ENCODE measurements at regions not wholly inside any gene's neighbourhood (a gene's known extent, or its start where the extent isn't known, plus 50 kb on each side); places are given as distances from the start of the nearest gene placed in this dataset.
A peak's percentile ranks its signal among the peaks of the same experiment; 100 is the strongest.
"Not testable (repeated sequence)": the region's sequence is repeated elsewhere in the genome, so short reads cannot be mapped to it uniquely, and the experiment has no call there.

DNA sequence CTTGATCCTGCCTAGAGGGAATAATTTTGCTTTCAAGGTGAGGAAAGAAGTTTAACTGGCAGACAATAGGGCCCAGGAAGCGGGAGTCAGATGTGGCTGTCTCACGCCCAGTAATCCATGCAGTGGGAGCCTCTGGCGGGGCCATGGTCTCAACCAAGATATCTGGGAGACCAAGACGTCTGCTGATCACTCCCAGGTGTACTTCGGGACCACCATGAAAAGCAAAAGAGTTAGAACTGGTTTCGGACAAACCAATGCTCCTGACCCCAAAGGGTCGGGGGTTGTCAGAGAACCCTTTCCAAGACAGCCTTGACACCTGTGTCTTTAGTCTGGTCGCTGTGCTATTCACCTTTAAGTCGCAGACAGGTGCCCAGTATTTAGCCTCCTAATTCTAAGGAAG, 256.9 kb upstream of the MBL2 start:
- no peaks in the 10 kb centered on the region for H3K36me3 Mint-ChIP-seq (ENCODE audit: low read depth)
- no peaks in the 10 kb centered on the region; the same call in 1 of the 2 replicates for H3K4me1 Mint-ChIP-seq (ENCODE audit: low read depth)
- H3K27me3 Mint-ChIP-seq (ENCODE audit: insufficient read depth): no peaks in the 10 kb centered on the region
- DNase-seq: no peak
- TF ChIP-seq, protein P1, sequence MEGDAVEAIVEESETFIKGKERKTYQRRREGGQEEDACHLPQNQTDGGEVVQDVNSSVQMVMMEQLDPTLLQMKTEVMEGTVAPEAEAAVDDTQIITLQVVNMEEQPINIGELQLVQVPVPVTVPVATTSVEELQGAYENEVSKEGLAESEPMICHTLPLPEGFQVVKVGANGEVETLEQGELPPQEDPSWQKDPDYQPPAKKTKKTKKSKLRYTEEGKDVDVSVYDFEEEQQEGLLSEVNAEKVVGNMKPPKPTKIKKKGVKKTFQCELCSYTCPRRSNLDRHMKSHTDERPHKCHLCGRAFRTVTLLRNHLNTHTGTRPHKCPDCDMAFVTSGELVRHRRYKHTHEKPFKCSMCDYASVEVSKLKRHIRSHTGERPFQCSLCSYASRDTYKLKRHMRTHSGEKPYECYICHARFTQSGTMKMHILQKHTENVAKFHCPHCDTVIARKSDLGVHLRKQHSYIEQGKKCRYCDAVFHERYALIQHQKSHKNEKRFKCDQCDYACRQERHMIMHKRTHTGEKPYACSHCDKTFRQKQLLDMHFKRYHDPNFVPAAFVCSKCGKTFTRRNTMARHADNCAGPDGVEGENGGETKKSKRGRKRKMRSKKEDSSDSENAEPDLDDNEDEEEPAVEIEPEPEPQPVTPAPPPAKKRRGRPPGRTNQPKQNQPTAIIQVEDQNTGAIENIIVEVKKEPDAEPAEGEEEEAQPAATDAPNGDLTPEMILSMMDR (IDR thresholded peaks at IDR 0.05): no peak
- peaks cover 10% of the 10 kb centered on the region for H3K9me3 Mint-ChIP-seq
- no peak overlapping the region for H3K27ac Mint-ChIP-seq
- no peak overlapping the region for H3K4me3 Mint-ChIP-seq

DNA sequence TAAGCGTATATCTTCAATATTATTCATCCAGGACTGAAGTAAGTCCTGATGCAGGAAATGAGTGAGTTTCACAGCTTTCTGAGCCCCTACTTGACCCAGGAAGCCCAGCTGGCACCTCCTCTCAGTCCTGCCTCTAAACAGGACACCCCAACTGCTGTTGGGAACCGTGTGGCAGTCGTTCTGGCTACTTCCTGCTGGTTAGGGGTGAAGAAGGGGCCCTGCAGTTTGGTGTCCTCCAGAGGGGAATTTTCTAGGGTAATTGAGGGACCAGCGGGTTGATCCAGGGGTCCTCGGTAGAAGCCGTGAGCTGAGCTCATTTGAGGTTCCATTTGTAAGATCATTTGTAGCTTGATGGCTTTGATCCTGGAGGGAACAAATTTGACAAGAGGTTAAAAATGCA, 253.2 kb upstream of the MBL2 start:
- H3K4me3 Mint-ChIP-seq; DNase-seq; H3K4me1 Mint-ChIP-seq (ENCODE audit: low read depth); H3K27me3 Mint-ChIP-seq (ENCODE audit: insufficient read depth); H3K36me3 Mint-ChIP-seq (ENCODE audit: low read depth); H3K9me3 Mint-ChIP-seq; H3K27ac Mint-ChIP-seq: not testable (repeated sequence)

DNA sequence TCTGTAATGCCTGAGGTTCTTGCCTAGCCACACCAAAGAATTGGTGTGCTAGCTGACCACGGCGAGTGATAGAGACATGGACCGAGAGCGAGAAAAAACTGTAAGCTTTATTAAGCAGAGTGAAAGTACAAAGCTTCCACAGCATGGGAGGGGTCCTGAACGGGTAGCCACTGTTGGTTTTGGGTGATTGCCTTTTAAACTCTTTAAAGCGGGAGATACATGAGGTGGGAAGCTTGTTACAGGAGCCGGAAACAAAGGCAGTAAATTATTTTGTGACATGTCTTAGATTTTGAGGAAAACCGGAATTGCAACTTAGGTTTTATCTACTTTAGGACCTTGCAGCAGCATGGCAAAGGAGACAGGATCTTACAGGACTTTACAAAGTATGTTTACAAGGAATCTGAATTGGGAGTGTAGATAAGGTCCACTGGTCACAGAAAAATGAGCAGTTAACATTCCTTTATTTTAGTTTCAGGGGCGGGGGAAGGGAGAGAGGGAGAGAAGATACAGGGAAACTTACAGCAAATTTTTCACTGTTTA, 252.7 kb upstream of the MBL2 start:
- no peaks in the 10 kb centered on the region for H3K36me3 Mint-ChIP-seq (ENCODE audit: low read depth)
- no peak for DNase-seq
- H3K27me3 Mint-ChIP-seq (ENCODE audit: insufficient read depth): no peaks in the 10 kb centered on the region
- H3K27ac Mint-ChIP-seq: no peak overlapping the region; the same call in 1 of the 2 replicates
- H3K9me3 Mint-ChIP-seq: peaks cover 10% of the 10 kb centered on the region
- H3K4me3 Mint-ChIP-seq: peak overlapping the region; percentile 65
- no peaks in the 10 kb centered on the region; the same call in 1 of the 2 replicates for H3K4me1 Mint-ChIP-seq (ENCODE audit: low read depth)
- TF ChIP-seq, protein P1 (IDR thresholded peaks at IDR 0.05): no peak

DNA sequence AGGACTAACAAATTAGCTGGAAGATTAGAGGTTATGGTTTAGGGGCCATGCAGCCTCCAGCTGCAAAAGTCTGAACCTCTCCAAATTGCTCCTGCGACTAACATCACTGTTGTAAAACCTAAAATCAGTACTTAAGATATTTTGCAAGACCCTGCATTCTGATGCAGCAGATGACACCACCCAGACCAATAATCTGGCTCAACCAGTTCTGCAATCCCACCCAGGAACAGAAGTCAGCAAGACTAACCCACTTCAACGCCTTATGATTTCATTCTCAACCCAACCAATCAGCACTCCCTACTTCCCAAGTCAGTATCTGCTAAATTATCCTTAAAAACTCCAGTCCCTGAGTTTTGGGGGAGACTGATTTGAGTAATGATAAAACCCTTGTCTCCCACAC, 250.8 kb upstream of the MBL2 start:
- Mint-ChIP-seq H3K9me3 (peaks cover 14% of the 10 kb centered on the region), H3K4me3 (no peak overlapping the region), H3K27me3 (ENCODE audit: insufficient read depth) (no peaks in the 10 kb centered on the region), H3K27ac (no peak overlapping the region), H3K4me1 (ENCODE audit: low read depth) (no peaks in the 10 kb centered on the region; the same call in 1 of the 2 replicates), H3K36me3 (ENCODE audit: low read depth) (no peaks in the 10 kb centered on the region)
- TF ChIP-seq, protein P1 (IDR thresholded peaks at IDR 0.05): no peak
- no peak for DNase-seq

DNA sequence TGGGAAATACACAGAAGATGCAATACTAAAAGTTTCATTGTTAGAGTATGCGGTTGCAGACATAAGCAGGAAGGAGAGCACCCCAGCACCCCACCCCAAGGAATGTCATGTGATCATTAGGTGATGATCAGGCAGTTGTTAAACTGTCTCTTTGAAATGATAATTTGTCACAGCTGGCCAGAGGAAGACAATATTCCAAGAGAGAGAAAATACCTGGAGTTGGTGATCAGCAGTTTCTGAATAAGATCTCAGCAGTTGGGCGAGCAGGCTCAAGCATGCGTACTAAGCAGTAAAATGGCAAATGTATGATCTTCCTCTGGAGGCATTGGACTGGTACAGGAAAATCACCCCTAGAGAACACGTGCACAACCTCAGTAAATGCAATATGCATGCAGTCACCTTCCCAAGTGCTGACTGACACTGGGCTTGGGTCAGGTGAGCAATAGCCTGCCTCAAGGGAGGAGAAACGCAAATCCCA, 250.1 kb upstream of the MBL2 start:
- Mint-ChIP-seq H3K36me3 (ENCODE audit: low read depth) (no peaks in the 10 kb centered on the region), H3K9me3 (peaks cover 9% of the 10 kb centered on the region), H3K4me1 (ENCODE audit: low read depth) (no peaks in the 10 kb centered on the region; the same call in 1 of the 2 replicates), H3K27ac (no peak overlapping the region), H3K27me3 (ENCODE audit: insufficient read depth) (no peaks in the 10 kb centered on the region), H3K4me3 (no peak overlapping the region)
- DNase-seq: no peak
- TF ChIP-seq, protein P1 (IDR thresholded peaks at IDR 0.05): no peak

DNA sequence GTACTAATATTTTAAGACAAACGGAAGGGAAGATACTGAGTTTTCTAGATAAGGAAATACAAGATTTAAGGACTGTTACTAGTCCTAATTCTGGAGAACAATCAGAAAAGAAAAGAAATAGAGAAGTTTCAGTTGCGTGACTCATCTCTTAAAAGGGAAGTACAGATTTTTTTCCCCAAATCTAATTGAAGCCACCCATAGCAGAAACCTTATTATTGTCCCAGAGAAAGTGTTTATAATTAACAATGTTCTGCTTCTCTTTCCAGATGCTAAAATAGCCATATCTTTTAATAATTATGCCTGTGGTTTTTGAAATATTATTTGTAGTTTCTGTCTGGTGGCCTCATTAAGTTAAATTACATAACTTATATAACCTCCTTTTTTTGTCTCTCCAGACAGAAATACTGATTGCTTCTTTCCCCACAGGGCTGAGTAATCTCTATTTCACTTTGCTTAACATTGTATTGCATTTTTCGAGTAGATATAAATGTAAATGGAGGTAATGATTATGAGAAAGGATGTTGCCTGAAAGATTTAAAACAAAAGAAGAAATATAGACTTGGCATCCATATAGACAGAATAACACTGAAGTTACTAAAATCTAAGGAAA, 240.7 kb upstream of the MBL2 start:
- Mint-ChIP-seq H3K27me3 (ENCODE audit: insufficient read depth) (no peaks in the 10 kb centered on the region), H3K9me3 (peaks cover 8% of the 10 kb centered on the region), H3K4me1 (ENCODE audit: low read depth) (no peaks in the 10 kb centered on the region), H3K27ac (no peak overlapping the region), H3K36me3 (ENCODE audit: low read depth) (no peaks in the 10 kb centered on the region), H3K4me3 (no peak overlapping the region)
- DNase-seq: no peak
- TF ChIP-seq, protein P1 (IDR thresholded peaks at IDR 0.05): no peak

Data from HFFc6 (cell line).